MM.1S (cell line): ENCODE measurements at regions not wholly inside any gene's neighbourhood (a gene's known extent, or its start where the extent isn't known, plus 50 kb on each side); places are given as distances from the start of the nearest gene placed in this dataset.

Experiments
- CTCF ChIP-seq: fragments of 300-600 bp; sonication (generic); IDR thresholded peaks from 2 replicates; pipeline ENCODE4 v1.5.1; 2016; ENCODE audit warnings: antibody characterized with exemption, low read length, mixed read lengths
- EZH2 ChIP-seq: fragments of 300-600 bp; sonication (generic); optimal IDR thresholded peaks from 2 replicates; pipeline ENCODE3; 2017; ENCODE audit warnings: low read depth, mild to moderate bottlenecking, antibody characterized with exemption, low read length, mixed read lengths
- EZH2phosphoT487 ChIP-seq: fragments of 300-600 bp; sonication (generic); IDR thresholded peaks from 2 replicates; pipeline ENCODE4 v1.6.1; 2018; ENCODE audit warnings: antibody characterized with exemption, low read length

DNA sequence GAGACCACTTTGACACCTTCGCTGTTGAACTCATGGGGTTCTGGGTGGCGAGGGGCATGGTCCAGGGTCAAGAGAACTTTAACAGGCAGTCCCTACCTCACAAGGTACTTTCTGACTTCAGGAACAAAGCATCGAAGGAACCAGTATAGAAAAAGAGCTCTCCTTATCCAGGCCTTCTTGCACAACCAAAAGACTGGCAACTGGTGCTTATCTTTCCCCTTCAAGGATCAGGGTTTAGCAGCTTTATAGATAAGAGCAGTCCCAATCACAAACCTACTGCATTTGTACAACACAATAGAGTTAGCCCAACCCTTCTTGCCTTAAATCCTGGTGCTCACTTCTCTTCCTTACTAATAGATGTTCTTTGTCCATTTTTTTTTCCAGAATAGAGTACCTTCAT lies 116.3 kb downstream of the SNX5 start:
- TF ChIP-seq CTCF, result no peak
- no peak for TF ChIP-seq EZH2
- TF ChIP-seq EZH2phosphoT487, result no peak
